Thyroid gland (tissue), 4 donors: ENCODE measurements at regions not wholly inside any gene's neighbourhood (a gene's known extent, or its start where the extent isn't known, plus 50 kb on each side); places are given as distances from the start of the nearest gene placed in this dataset.

Experiments
- CTCF ChIP-seq, 6 experiments: fragments of 200-600 bp in 3 of 6; fragments of 450-650 bp in 3 of 6; sonication (generic) in 3 of 6; IDR thresholded peaks; one replicate each; pipeline ENCODE4 v1.5.1; 2016 to 2019; ENCODE audit warnings: antibody characterized with exemption in 6 of 6, mild to moderate bottlenecking in 2 of 6, inconsistent platforms in 1 of 6, moderate library complexity in 1 of 6
- POLR2A ChIP-seq, 2 donors: fragments of 450-650 bp; IDR thresholded peaks; one replicate each; pipeline ENCODE4 v1.6.1; 2017; ENCODE audit warnings: antibody characterized with exemption in 2 of 2, mild to moderate bottlenecking in 2 of 2, moderate library complexity in 1 of 2

GRCh38 chr2:67067656-67068055, 329.5 kb upstream of the ETAA1 start:
- TF ChIP-seq CTCF (IDR thresholded peaks at IDR 0.05) (no peak), POLR2A (IDR thresholded peaks at IDR 0.05) (no peak)
